ENCODE measurements at regions not wholly inside any gene's neighbourhood (a gene's known extent, or its start where the extent isn't known, plus 50 kb on each side); places are given as distances from the start of the nearest gene placed in this dataset.
"Not testable (repeated sequence)": the region's sequence is repeated elsewhere in the genome, so short reads cannot be mapped to it uniquely, and the experiment has no call there.

- no peak for TF ChIP-seq GABPA (IDR thresholded peaks at IDR 0.05; ENCODE audit: low read depth)
- no peak for TF ChIP-seq CTCF (IDR thresholded peaks at IDR 0.05; ENCODE audit: insufficient read depth, low read length)
- no peak for TF ChIP-seq REST (IDR thresholded peaks at IDR 0.05; ENCODE audit: insufficient replicate concordance, low read depth)
- TF ChIP-seq SPI1 (IDR thresholded peaks at IDR 0.05; ENCODE audit: borderline replicate concordance, low read depth), result no peak
- no peak for TF ChIP-seq POLR2AphosphoS5 (IDR thresholded peaks at IDR 0.05; ENCODE audit: low read depth)
- H3K27ac ChIP-seq (replicated peaks), result no peak overlapping the region
- no peak overlapping the region for H3K4me3 ChIP-seq (replicated peaks; ENCODE audit: insufficient read depth, low read length)
- peaks cover 2% of the 10 kb centered on the region for H3K27me3 ChIP-seq (ENCODE audit: insufficient read depth, poor library complexity, severe bottlenecking)
- DNase-seq (ENCODE audit: low read depth in 1 of 2, low spot score in 1 of 2), result no peak
Measured at GRCh38 chr11:44472916-44473315, 92.5 kb upstream of the CD82 start.

GRCh38 chr11:44474702-44475101 lies 90.8 kb upstream of the CD82 start:
- no peak for DNase-seq (ENCODE audit: low read depth in 1 of 2, low spot score in 1 of 2)
- H3K27ac ChIP-seq (replicated peaks), result no peak overlapping the region
- H3K4me3 ChIP-seq (replicated peaks; ENCODE audit: insufficient read depth, low read length), result no peak overlapping the region
- H3K27me3 ChIP-seq (ENCODE audit: insufficient read depth, poor library complexity, severe bottlenecking), result peaks cover 2% of the 10 kb centered on the region
- no peak for TF ChIP-seq POLR2AphosphoS5 (IDR thresholded peaks at IDR 0.05; ENCODE audit: low read depth)

- no peak overlapping the region for H3K4me3 ChIP-seq (replicated peaks; ENCODE audit: insufficient read depth, low read length)
- H3K27ac ChIP-seq (replicated peaks), result no peak overlapping the region
- TF ChIP-seq SPI1 (IDR thresholded peaks at IDR 0.05; ENCODE audit: borderline replicate concordance, low read depth) (no peak), CTCF (IDR thresholded peaks at IDR 0.05; ENCODE audit: insufficient read depth, low read length) (no peak), POLR2AphosphoS5 (IDR thresholded peaks at IDR 0.05; ENCODE audit: low read depth) (no peak), REST (IDR thresholded peaks at IDR 0.05; ENCODE audit: insufficient replicate concordance, low read depth) (no peak), GABPA (IDR thresholded peaks at IDR 0.05; ENCODE audit: low read depth) (no peak)
- no peak for DNase-seq (ENCODE audit: low read depth in 1 of 2, low spot score in 1 of 2)
- H3K27me3 ChIP-seq (ENCODE audit: insufficient read depth, poor library complexity, severe bottlenecking), result peaks cover 2% of the 10 kb centered on the region
Measured at GRCh38 chr11:44475114-44475686, 90.3 kb upstream of the CD82 start.

- DNase-seq (ENCODE audit: low read depth in 1 of 2, low spot score in 1 of 2); H3K4me3 ChIP-seq (replicated peaks; ENCODE audit: insufficient read depth, low read length); H3K27me3 ChIP-seq (ENCODE audit: insufficient read depth, poor library complexity, severe bottlenecking); H3K27ac ChIP-seq (replicated peaks): not testable (repeated sequence)
Measured at GRCh38 chr11:44482338-44482737, 83.1 kb upstream of the CD82 start.

GRCh38 chr11:44483919-44484610 lies 81.4 kb upstream of the CD82 start:
- no peak for DNase-seq (ENCODE audit: low read depth in 1 of 2, low spot score in 1 of 2)

More at GRCh38 chr11:44483919-44484610, 81.4 kb upstream of the CD82 start:
- Histone ChIP-seq H3K4me3 (replicated peaks; ENCODE audit: insufficient read depth, low read length) (no peak overlapping the region), H3K27me3 (ENCODE audit: insufficient read depth, poor library complexity, severe bottlenecking) (peaks cover 2% of the 10 kb centered on the region), H3K27ac (replicated peaks) (no peak overlapping the region)
- no peak for TF ChIP-seq GABPA (IDR thresholded peaks at IDR 0.05; ENCODE audit: low read depth)
- no peak for TF ChIP-seq SPI1 (IDR thresholded peaks at IDR 0.05; ENCODE audit: borderline replicate concordance, low read depth)
- no peak for TF ChIP-seq CTCF (IDR thresholded peaks at IDR 0.05; ENCODE audit: insufficient read depth, low read length)
- TF ChIP-seq POLR2AphosphoS5 (IDR thresholded peaks at IDR 0.05; ENCODE audit: low read depth), result no peak
- no peak for TF ChIP-seq REST (IDR thresholded peaks at IDR 0.05; ENCODE audit: insufficient replicate concordance, low read depth)

Measured in HL-60 (cell line).